ENCODE measurements at regions not wholly inside any gene's neighbourhood (a gene's known extent, or its start where the extent isn't known, plus 50 kb on each side); places are given as distances from the start of the nearest gene placed in this dataset.

DNA sequence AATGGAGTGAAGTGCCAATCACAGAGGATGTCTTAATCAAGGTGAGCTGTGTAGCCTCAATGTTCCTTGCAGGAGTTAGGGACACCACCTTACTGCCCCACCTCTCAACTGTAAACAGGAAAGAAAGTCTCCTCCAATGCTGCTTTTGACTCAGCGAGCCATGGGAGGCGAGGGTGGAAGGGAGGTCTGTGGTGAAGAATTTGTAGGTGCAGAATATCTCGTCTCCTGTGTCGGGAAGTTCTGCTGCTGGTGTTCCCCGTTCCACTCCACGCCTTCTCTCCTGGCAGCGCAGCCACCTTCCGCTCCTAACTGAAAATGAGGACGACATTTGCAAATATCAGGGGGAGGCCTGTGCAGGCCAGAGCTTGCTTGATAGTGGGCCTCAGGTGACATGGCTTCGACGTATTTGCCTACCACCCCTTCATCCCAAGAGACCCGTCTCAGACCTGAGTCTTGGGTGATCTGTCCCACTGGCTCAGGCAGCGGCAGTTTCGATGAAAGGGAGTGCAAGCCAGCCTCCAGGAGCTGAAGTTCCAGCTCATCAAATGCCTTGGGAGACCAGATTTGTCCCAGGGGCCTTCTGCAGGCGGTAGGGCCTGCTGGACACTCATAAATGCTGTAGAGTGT lies 368.3 kb upstream of the C1orf174 start:
- H3K27me3 ChIP-seq = peaks cover 4% of the 10 kb centered on the region; the same call in 1 of the 2 replicates

GRCh38 chr1:4268889-4269284 lies 368.8 kb upstream of the C1orf174 start:
- H3K27ac ChIP-seq = no peak overlapping the region
- no peaks in the 10 kb centered on the region for H3K9me3 ChIP-seq (replicated peaks)
- no peak overlapping the region for H3K4me3 ChIP-seq
- peaks cover 4% of the 10 kb centered on the region; the same call in 1 of the 2 replicates for H3K27me3 ChIP-seq
- no peaks in the 10 kb centered on the region for H3K36me3 ChIP-seq
- no peaks in the 10 kb centered on the region for H3K4me1 ChIP-seq
- DNase-seq = no peak

More for the DNA sequence above, 368.3 kb upstream of the C1orf174 start:
- Histone ChIP-seq H3K4me1 (no peaks in the 10 kb centered on the region), H3K36me3 (no peaks in the 10 kb centered on the region), H3K27ac (no peak overlapping the region), H3K4me3 (no peak overlapping the region), H3K9me3 (replicated peaks) (no peaks in the 10 kb centered on the region)
- no peak for DNase-seq

DNA sequence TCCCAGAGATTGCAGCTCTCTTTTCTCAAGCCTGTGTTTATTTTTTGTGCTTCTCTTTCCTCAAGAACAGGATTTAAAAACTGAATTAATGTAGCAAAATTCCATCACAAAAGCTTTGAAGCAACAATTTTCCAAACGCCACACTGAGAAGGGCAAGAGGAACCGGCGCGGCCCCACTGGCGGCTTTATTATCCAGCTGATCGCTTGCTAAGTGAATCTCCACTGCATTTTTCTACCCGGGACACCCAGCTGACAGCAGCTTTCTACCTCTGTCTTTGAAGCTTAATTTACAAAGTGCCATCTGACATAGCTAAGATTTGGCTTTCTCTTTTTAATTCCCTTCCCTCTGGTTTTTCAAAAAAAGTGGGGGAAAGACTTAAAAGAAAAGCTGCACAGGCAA lies 369.3 kb upstream of the C1orf174 start:
- Histone ChIP-seq H3K27me3 (peaks cover 5% of the 10 kb centered on the region; the same call in 1 of the 2 replicates), H3K4me1 (no peaks in the 10 kb centered on the region), H3K9me3 (replicated peaks) (no peaks in the 10 kb centered on the region), H3K27ac (no peak overlapping the region), H3K4me3 (no peak overlapping the region), H3K36me3 (no peaks in the 10 kb centered on the region)
- DNase-seq = no peak

DNA sequence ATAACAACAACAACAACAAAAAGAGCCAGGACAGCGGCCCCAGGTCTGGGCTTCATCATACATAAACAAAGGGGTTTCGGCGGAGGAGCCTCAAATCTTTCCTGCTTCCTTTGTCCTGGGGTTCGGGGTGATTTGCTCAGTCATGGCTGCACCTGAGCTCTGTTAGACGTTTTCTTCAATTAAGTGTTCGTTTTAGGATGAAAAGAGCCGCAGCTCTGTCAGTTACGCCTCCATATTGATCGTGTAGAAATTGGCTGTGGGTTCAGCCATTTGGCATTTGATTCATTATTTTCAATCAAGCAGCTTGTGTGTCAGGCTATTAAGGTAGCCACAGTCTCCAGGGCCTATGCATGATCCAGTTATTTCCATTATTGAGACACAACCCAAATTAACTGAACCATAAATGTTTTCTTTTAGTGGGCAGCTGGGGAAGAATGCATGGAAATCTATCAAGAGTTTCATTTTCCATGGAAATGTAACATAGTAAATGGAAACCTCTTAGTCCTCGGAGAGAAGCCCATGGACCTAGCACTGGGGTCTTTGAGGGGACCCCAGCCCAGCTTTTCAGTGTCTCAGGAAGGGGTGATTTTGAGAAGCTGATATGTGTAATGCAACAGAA lies 370.0 kb upstream of the C1orf174 start:
- peaks cover 2% of the 10 kb centered on the region; the same call in 1 of the 2 replicates for H3K9me3 ChIP-seq (replicated peaks)
- no peak for DNase-seq
- H3K27ac ChIP-seq = no peak overlapping the region
- H3K27me3 ChIP-seq = peaks cover 9% of the 10 kb centered on the region; the same call in 1 of the 2 replicates
- H3K4me1 ChIP-seq = no peaks in the 10 kb centered on the region
- no peak overlapping the region for H3K4me3 ChIP-seq
- H3K36me3 ChIP-seq = no peaks in the 10 kb centered on the region

DNA sequence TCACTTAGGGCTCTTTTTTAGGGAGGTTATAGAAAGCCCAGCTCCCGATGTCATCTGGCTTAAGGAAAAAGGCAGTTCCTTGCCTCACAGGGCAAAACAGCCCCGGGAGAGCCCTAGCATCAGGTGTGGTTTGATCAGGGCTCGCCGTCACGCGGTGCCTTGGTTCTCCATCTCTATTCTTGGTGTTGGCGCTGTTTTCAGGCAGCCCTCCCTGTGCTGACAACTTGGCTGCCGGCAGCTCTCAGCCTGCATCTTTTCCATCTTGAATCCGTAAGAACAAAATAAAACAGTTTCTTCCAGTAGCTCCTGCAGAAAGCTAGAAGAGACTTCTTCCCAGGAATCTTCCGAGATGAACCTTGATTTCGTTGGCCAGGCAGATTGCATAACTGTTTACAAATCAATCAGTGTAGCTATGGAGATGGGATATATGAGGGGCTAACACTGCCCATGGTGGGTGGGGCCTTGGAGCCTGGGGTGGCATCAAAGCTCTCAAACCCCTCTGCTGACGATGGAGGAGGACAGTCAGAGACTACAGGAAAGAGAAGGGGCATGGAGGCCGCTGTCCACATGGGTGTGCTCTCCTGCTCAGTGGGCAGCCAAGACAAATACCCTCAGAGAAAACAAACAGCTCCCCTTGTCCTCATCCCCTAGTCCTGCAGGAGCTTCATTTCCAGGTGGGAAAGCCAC lies 370.7 kb upstream of the C1orf174 start:
- Histone ChIP-seq H3K27me3 (peaks cover 9% of the 10 kb centered on the region; the same call in 1 of the 2 replicates), H3K36me3 (no peaks in the 10 kb centered on the region), H3K4me3 (no peak overlapping the region), H3K27ac (no peak overlapping the region), H3K4me1 (no peaks in the 10 kb centered on the region), H3K9me3 (replicated peaks) (peaks cover 3% of the 10 kb centered on the region; the same call in 1 of the 2 replicates)
- DNase-seq = no peak

DNA sequence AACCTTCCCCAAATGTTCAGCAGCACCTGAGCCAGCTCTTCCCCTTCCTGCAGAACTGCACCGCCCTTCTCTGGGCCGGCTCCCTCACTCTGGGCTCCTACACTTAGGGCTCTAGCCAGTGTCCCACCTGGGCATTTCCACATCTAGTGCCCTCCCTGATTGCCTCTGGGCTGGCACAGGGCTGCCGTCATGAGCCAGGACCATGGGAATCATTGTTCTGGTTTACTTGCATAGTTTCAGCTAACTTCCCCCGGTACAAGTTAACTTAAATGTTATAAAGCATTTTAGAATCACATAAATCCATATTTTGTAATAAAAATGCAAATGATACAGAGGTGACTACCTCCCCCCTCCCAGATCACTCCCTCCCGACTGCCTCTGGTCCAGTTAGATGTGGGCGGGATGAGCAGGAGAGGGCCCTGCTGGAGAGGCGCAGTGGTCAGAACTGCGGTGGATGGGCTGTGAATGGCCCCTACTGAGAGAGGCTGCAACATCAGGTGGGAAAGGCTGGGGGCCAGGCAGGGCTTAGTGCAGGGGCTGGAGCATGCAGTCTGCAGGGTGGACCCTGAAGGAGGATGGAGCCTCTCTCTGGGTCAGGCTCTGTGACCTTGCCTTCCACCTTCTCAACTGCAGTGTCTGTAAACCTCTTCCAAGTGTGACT lies 371.4 kb upstream of the C1orf174 start:
- no peaks in the 10 kb centered on the region for H3K4me1 ChIP-seq
- no peak overlapping the region for H3K27ac ChIP-seq
- H3K4me3 ChIP-seq = no peak overlapping the region
- peaks cover 9% of the 10 kb centered on the region; the same call in 1 of the 2 replicates for H3K27me3 ChIP-seq
- no peaks in the 10 kb centered on the region for H3K36me3 ChIP-seq
- no peak for DNase-seq
- H3K9me3 ChIP-seq (replicated peaks) = peaks cover 3% of the 10 kb centered on the region; the same call in 1 of the 2 replicates

DNA sequence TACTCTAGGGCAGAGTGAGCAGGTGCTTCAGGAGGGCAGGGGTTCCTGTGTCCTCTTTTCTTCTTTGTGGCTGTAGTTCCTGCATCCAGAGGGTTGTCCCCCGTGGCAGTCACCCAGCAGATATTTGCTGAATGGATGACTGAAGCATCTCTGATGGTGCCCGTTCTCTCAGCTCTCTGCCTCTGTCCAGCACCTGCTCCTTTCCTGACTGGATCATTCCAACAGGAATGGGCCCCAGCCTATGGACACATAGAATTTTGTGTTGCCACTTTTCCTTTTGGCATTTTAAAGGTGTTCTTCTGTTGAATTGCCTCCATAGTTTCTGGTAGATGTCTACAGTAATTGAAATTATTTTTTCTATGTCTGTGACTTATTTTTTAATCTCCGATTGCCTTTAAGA lies 372.5 kb upstream of the C1orf174 start:
- Histone ChIP-seq H3K27me3 (peaks cover 9% of the 10 kb centered on the region; the same call in 1 of the 2 replicates), H3K4me3 (no peak overlapping the region), H3K36me3 (no peaks in the 10 kb centered on the region), H3K4me1 (no peaks in the 10 kb centered on the region), H3K27ac (no peak overlapping the region), H3K9me3 (replicated peaks) (peaks cover 3% of the 10 kb centered on the region; the same call in 1 of the 2 replicates)
- no peak for DNase-seq

DNA sequence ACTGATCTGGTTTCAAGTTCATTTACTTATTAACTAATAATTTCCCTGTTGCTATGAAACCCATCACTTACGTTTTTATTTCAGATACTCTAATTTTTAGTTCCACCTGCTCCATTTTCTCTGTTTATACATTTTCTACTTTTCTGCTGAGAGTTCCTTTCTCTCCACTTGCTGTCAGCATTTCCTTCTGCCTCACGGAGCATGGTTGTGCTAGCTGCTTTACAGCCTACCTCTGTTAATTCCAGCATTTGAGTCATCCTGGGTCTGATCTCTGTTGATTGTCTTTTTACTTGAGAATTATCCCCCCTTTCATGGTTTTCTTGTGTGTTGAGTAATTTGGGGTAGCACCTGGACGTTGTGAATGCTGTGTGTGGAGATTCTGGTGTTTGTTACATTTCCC lies 373.2 kb upstream of the C1orf174 start:
- H3K27me3 ChIP-seq = peaks cover 9% of the 10 kb centered on the region; the same call in 1 of the 2 replicates
- DNase-seq = no peak
- H3K4me3 ChIP-seq = no peak overlapping the region
- H3K27ac ChIP-seq = no peak overlapping the region
- H3K4me1 ChIP-seq = no peaks in the 10 kb centered on the region
- no peaks in the 10 kb centered on the region for H3K36me3 ChIP-seq
- H3K9me3 ChIP-seq (replicated peaks) = peaks cover 3% of the 10 kb centered on the region; the same call in 1 of the 2 replicates

- no peaks in the 10 kb centered on the region for H3K4me1 ChIP-seq
- peaks cover 3% of the 10 kb centered on the region; the same call in 1 of the 2 replicates for H3K9me3 ChIP-seq (replicated peaks)
- H3K27me3 ChIP-seq = peaks cover 9% of the 10 kb centered on the region; the same call in 1 of the 2 replicates
- DNase-seq = no peak
- H3K4me3 ChIP-seq = no peak overlapping the region
- no peak overlapping the region for H3K27ac ChIP-seq
- H3K36me3 ChIP-seq = no peaks in the 10 kb centered on the region
Measured at GRCh38 chr1:4273747-4274146, 373.7 kb upstream of the C1orf174 start.

DNA sequence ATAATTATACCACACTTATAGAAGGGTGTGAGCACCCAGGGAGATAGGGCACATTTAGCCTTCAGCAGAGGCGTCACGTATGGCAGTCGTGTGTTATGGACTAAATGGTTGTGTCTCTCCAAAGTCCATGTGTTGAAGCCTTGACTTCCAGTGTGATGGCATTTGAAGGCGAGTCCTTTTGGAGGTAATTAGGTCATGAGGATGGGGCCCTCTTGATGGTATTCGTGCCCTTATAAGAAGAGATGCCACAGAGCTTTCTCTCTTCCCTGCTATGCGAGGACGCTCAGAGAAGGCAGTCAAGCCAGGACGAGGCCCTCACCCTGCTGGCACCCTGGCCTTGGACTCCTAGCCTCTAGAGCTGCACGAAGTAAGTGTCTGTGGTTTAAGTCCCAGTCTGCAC lies 375.0 kb upstream of the C1orf174 start:
- DNase-seq = no peak
- H3K4me1 ChIP-seq = no peaks in the 10 kb centered on the region
- H3K27ac ChIP-seq = no peak overlapping the region
- no peaks in the 10 kb centered on the region for H3K36me3 ChIP-seq
- no peak overlapping the region for H3K4me3 ChIP-seq
- peaks cover 6% of the 10 kb centered on the region; the same call in 1 of the 2 replicates for H3K27me3 ChIP-seq
- peaks cover 3% of the 10 kb centered on the region; the same call in 1 of the 2 replicates for H3K9me3 ChIP-seq (replicated peaks)

DNA sequence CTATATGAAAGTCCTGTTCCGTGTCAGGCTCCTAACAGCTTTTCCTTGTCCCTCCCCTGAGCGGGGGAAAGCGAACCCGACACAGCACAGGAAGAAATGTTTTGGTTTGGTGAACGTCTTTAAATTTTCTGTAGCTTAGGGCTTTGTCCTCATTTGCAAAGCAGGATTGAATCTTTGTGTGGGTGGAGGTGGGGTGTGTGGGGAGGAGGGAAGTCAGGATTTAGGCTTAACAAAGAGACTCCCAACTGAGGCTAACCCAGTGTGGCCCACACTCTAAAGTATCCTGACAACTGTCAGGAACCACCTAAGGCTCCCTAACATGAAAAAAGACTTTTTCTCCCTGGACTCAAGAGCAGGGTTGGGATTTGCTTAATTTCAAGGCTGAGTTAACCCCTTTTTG lies 376.2 kb upstream of the C1orf174 start:
- peaks cover 3% of the 10 kb centered on the region; the same call in 1 of the 2 replicates for H3K9me3 ChIP-seq (replicated peaks)
- no peaks in the 10 kb centered on the region for H3K36me3 ChIP-seq
- no peak overlapping the region for H3K27ac ChIP-seq
- no peak overlapping the region for H3K4me3 ChIP-seq
- H3K27me3 ChIP-seq = peaks cover 5% of the 10 kb centered on the region; the same call in 1 of the 2 replicates
- no peak for DNase-seq
- H3K4me1 ChIP-seq = no peaks in the 10 kb centered on the region

DNA sequence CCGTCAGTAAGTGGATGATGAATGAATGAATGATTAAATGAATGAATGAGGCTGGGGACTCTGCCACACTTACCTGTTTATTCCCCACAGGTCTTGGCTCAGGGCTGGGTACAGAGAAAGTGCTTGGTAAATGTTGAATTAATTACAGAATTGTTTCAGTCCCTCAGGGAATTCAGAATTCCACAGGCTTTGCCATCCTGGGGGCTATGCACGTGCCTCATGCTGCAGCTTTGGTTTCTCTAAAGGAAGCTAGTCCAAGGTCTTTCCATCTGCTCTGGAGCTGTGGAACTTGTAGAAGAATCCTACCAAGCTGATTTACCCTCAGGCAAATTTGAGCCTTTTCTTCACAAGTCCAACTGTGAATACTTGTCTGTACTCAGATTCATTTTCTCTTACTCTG lies 376.8 kb upstream of the AJAP1 start:
- Histone ChIP-seq H3K9me3 (replicated peaks) (peaks cover 3% of the 10 kb centered on the region; the same call in 1 of the 2 replicates), H3K4me3 (no peak overlapping the region), H3K36me3 (no peaks in the 10 kb centered on the region), H3K27ac (no peak overlapping the region), H3K4me1 (no peaks in the 10 kb centered on the region), H3K27me3 (0 out of 2 replicates have a peak, but pooled peaks cover 5% of the 10 kb centered on the region)
- DNase-seq = no peak

DNA sequence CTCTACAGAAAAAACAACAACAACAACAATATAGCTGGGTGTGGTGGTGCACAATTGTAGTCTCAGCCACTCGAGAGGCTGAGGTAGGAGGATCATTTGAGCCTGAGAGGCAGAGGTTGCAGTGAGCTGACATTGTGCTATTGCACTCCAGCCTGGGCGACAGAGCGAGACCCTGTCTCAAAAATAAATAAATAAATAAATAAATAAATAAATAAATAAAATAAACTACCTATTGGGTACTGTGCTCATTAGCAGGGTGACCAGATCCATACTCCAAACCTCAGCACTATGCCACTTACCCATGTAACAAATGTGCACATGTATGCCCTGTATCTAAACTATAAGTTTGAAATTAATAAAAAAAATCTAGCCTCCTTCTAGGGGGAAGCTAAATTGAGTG lies 369.4 kb upstream of the AJAP1 start:
- no peaks in the 10 kb centered on the region for H3K36me3 ChIP-seq
- H3K4me1 ChIP-seq = no peaks in the 10 kb centered on the region
- H3K9me3 ChIP-seq (replicated peaks) = no peaks in the 10 kb centered on the region
- no peak for DNase-seq
- H3K27me3 ChIP-seq = no peaks in the 10 kb centered on the region
- no peak overlapping the region for H3K4me3 ChIP-seq
- no peak overlapping the region for H3K27ac ChIP-seq

DNA sequence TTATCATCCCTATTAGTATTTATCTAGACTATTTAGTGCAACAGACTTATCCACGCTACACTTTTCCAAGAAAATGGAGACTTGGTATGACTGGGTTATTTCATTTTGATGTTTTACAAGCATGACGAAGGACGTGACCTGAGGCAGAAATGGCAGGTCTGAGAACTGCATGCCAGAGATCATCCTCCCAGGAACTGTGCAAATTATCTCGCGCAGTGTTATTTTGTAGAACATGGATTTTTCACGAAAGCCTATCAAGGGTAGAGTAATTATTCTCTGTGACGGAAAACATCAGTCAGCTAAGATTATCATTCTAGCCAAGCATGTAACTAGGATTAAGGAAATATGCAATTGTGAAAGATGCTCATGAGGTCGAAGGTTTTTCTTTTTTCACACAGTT lies 361.5 kb upstream of the AJAP1 start:
- Histone ChIP-seq H3K4me1 (no peaks in the 10 kb centered on the region), H3K27ac (no peak overlapping the region), H3K36me3 (no peaks in the 10 kb centered on the region), H3K9me3 (replicated peaks) (no peaks in the 10 kb centered on the region), H3K4me3 (no peak overlapping the region), H3K27me3 (peaks cover 6% of the 10 kb centered on the region; the same call in 1 of the 2 replicates)
- no peak for DNase-seq

Measured in SJCRH30 (cell line).